ENCODE measurements at regions not wholly inside any gene's neighbourhood (a gene's known extent, or its start where the extent isn't known, plus 50 kb on each side); places are given as distances from the start of the nearest gene placed in this dataset.

DNA sequence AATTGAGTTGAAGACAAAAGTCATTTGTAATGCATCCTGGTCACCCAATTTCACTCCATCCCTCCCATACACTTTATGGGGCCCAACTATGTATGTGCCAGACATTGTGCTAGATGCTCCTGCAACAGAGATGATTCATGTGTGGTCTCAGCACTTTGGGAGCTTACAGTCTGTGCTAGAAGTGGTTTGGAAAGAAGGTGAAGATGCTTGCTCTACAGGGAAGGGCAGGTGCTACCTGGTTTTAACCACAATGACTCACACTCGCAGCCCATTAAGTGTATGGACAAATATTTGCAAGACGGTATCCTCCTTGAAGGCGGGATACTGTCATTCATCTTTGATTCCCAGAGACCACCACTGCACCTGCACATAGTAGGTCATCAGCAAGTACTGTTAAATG lies 257.6 kb downstream of the OTUD1 start:
- TF ChIP-seq EZH2 (IDR thresholded peaks at IDR 0.05; ENCODE audit: low read length, unreplicated experiment) (no peak), CTCF (conservative IDR thresholded peaks at IDR 0.05; ENCODE audit: low read depth, low read length) (no peak), EZH2phosphoT487 (IDR thresholded peaks at IDR 0.05; ENCODE audit: borderline replicate concordance, low read length) (no peak)
